HEK293T (cell line): ENCODE measurements at regions not wholly inside any gene's neighbourhood (a gene's known extent, or its start where the extent isn't known, plus 50 kb on each side); places are given as distances from the start of the nearest gene placed in this dataset.

Experiments
- CTCF ChIA-PET: fragments of 350-600 bp; formaldehyde crosslinking; extraction: SDS; loops from one replicate; lab custom pipeline; 2021; ENCODE audit warnings: antibody characterized with exemption, inconsistent platforms; lab: Yijun Ruan, JAX
- POLR2A ChIA-PET: fragments of 350-600 bp; formaldehyde crosslinking; extraction: SDS; loops from one replicate; lab custom pipeline; 2020; ENCODE audit warnings: antibody characterized with exemption, inconsistent platforms; lab: Yijun Ruan, JAX
- DNase-seq: peaks from one replicate; pipeline ENCODE4 v3.0.0; 2012; ENCODE audit warnings: mixed read lengths; ENCODE audit errors: extremely low spot score
- ARNT ChIP-seq: fragments of 450-650 bp; IDR thresholded peaks from 2 replicates; pipeline ENCODE4 v1.6.1; 2017; ENCODE audit warnings: mild to moderate bottlenecking
- BHLHE40 ChIP-seq: fragments of 450-650 bp; IDR thresholded peaks from 2 replicates; pipeline ENCODE4 v1.6.1; 2016; ENCODE audit warnings: mild to moderate bottlenecking, moderate library complexity, borderline replicate concordance
- CTBP1 ChIP-seq: fragments of 450-650 bp; IDR thresholded peaks from 2 replicates; pipeline ENCODE4 v1.6.1; 2016; ENCODE audit warnings: borderline replicate concordance
- ELF4 ChIP-seq: fragments of 450-650 bp; IDR thresholded peaks from 2 replicates; pipeline ENCODE4 v1.6.1; 2017; ENCODE audit warnings: antibody characterized with exemption
- FOXA1 ChIP-seq: fragments of 450-650 bp; IDR thresholded peaks from 2 replicates; pipeline ENCODE4 v1.6.1; 2016; ENCODE audit warnings: mild to moderate bottlenecking
- FOXK2 ChIP-seq: fragments of 450-650 bp; IDR thresholded peaks from 2 replicates; pipeline ENCODE4 v1.6.1; 2016; ENCODE audit warnings: mild to moderate bottlenecking
- FOXM1 ChIP-seq: fragments of 450-650 bp; IDR thresholded peaks from 2 replicates; pipeline ENCODE4 v1.6.1; 2017; ENCODE audit warnings: mild to moderate bottlenecking, borderline replicate concordance
- HDGF ChIP-seq: fragments of 450-650 bp; IDR thresholded peaks from 2 replicates; pipeline ENCODE4 v1.6.1; 2017; ENCODE audit warnings: antibody characterized with exemption, borderline replicate concordance
- L3MBTL2 ChIP-seq: fragments of 450-650 bp; conservative IDR thresholded peaks from 2 replicates; pipeline ENCODE4 v1.6.1; 2016; ENCODE audit warnings: mild to moderate bottlenecking
- LEF1 ChIP-seq: fragments of 450-650 bp; IDR thresholded peaks from 2 replicates; pipeline ENCODE4 v1.6.1; 2017; ENCODE audit warnings: mild to moderate bottlenecking, borderline replicate concordance
- NFRKB ChIP-seq: fragments of 450-650 bp; IDR thresholded peaks from 2 replicates; pipeline ENCODE4 v1.6.1; 2016; ENCODE audit warnings: mild to moderate bottlenecking, moderate library complexity
- PKNOX1 ChIP-seq: fragments of 450-650 bp; IDR thresholded peaks from 2 replicates; pipeline ENCODE4 v1.6.1; 2016
- SP1 ChIP-seq: fragments of 450-650 bp; IDR thresholded peaks from 2 replicates; pipeline ENCODE4 v1.6.1; 2017
- SUZ12 ChIP-seq: fragments of 450-650 bp; IDR thresholded peaks from 2 replicates; pipeline ENCODE4 v1.6.1; 2016; ENCODE audit warnings: mild to moderate bottlenecking
- TARDBP ChIP-seq: fragments of 450-650 bp; IDR thresholded peaks from 2 replicates; pipeline ENCODE4 v1.6.1; 2016
- ZNF384 ChIP-seq: fragments of 450-650 bp; IDR thresholded peaks from 2 replicates; pipeline ENCODE4 v1.6.1; 2016

GRCh38 chr1:91160363-91161075 lies 138.7 kb upstream of the ZNF644 start:
- ChIA-PET POLR2A (no interaction called here), CTCF (no interaction called here)
- DNase-seq: no peak
- no peak for TF ChIP-seq FOXA1
- TF ChIP-seq SUZ12: no peak
- no peak for TF ChIP-seq FOXK2
- TF ChIP-seq ZNF384: no peak
- no peak for TF ChIP-seq FOXM1
- no peak for TF ChIP-seq LEF1
- TF ChIP-seq CTBP1: no peak

GRCh38 chr1:91153341-91153740 lies 131.5 kb upstream of the ZNF644 start:
- ChIA-PET CTCF (interaction anchor here (1.0 kb wide), 1 partner anchor 12 kb away, joined by 4 read pairs; no protein-coding TSS in a partner anchor), POLR2A (no interaction called here)
- no peak for DNase-seq
- TF ChIP-seq BHLHE40 (no peak), SUZ12 (no peak), ARNT (no peak), SP1 (no peak), ELF4 (no peak), HDGF (no peak), FOXK2 (no peak), TARDBP (no peak), FOXA1 (no peak), PKNOX1 (no peak), CTBP1 (no peak), NFRKB (no peak), FOXM1 (no peak), L3MBTL2 (no peak), LEF1 (no peak), ZNF384 (no peak)

GRCh38 chr1:91152331-91152730 lies 130.5 kb upstream of the ZNF644 start:
- ChIA-PET CTCF (interaction anchor here (1.0 kb wide), 1 partner anchor 13 kb away, joined by 4 read pairs; no protein-coding TSS in a partner anchor), POLR2A (no interaction called here)
- TF ChIP-seq SUZ12 (no peak), TARDBP (no peak), NFRKB (no peak), PKNOX1 (no peak), BHLHE40 (no peak), SP1 (no peak), ARNT (no peak), FOXM1 (no peak), FOXA1 (no peak)
- no peak for DNase-seq

- no peak for DNase-seq
- CTCF ChIA-PET: no interaction called here
- TF ChIP-seq FOXK2 (no peak), ZNF384 (no peak), FOXA1 (no peak), ELF4 (no peak), SUZ12 (no peak), FOXM1 (no peak), CTBP1 (no peak), HDGF (no peak), SP1 (no peak), PKNOX1 (no peak), BHLHE40 (no peak)
- POLR2A ChIA-PET: no interaction called here
Observed at GRCh38 chr1:91151702-91152101, 129.9 kb upstream of the ZNF644 start.

- TF ChIP-seq HDGF: no peak
- no peak for TF ChIP-seq PKNOX1
- no peak for TF ChIP-seq SP1
- TF ChIP-seq BHLHE40: no peak
- no peak for TF ChIP-seq TARDBP
- no peak for TF ChIP-seq SUZ12
- TF ChIP-seq FOXA1: no peak
- no peak for TF ChIP-seq NFRKB
- no peak for TF ChIP-seq ZNF384
- TF ChIP-seq FOXM1: no peak
- TF ChIP-seq LEF1: no peak
- no peak for TF ChIP-seq L3MBTL2
- no peak for TF ChIP-seq ELF4
- TF ChIP-seq CTBP1: no peak
- TF ChIP-seq ARNT: no peak
- TF ChIP-seq FOXK2: no peak
- ChIA-PET POLR2A (no interaction called here), CTCF (interaction anchor here (1.4 kb wide), 1 partner anchor 16 kb away, joined by 5 read pairs; no protein-coding TSS in a partner anchor)
- DNase-seq: no peak
Observed at GRCh38 chr1:91148641-91149069, 126.8 kb upstream of the ZNF644 start.
